DOHH2 (cell line): ENCODE measurements at regions not wholly inside any gene's neighbourhood (a gene's known extent, or its start where the extent isn't known, plus 50 kb on each side); places are given as distances from the start of the nearest gene placed in this dataset.

ENCODE experiments used
- H3F3A ChIP-seq: fragments of 200-600 bp; sonication (generic), shearing (Covaris generic); 2 replicates; pipeline ENCODE4 v1.6.0; 2016; ENCODE audit warnings: antibody characterized with exemption, mild to moderate bottlenecking; ENCODE audit not compliant: control insufficient read depth, insufficient read depth
- H3K27ac ChIP-seq: fragments of 200-600 bp; sonication (generic); 2 replicates; pipeline ENCODE4 v1.5.1; 2014; ENCODE audit warnings: low read depth, mild to moderate bottlenecking, low read length, moderate library complexity
- H3K27me3 ChIP-seq: fragments of 200-600 bp; sonication (generic); 2 replicates; pipeline ENCODE4 v1.6.1; 2014; ENCODE audit warnings: mild to moderate bottlenecking, low read length, mixed read lengths; ENCODE audit not compliant: control insufficient read depth
- H3K36me3 ChIP-seq: fragments of 200-600 bp; sonication (generic); 2 replicates; pipeline ENCODE4 v1.6.1; 2014; ENCODE audit warnings: mild to moderate bottlenecking, low read length, moderate library complexity, mixed read lengths; ENCODE audit not compliant: control insufficient read depth
- H3K4me1 ChIP-seq: fragments of 200-600 bp; sonication (generic); 2 replicates; pipeline ENCODE4 v1.6.1; 2014; ENCODE audit warnings: mild to moderate bottlenecking, low read length, mixed read lengths; ENCODE audit not compliant: control insufficient read depth
- H3K4me2 ChIP-seq: fragments of 200-600 bp; sonication (generic); 2 replicates; pipeline ENCODE4 v1.6.0; 2014; ENCODE audit warnings: mild to moderate bottlenecking, low read length, moderate library complexity
- H3K4me3 ChIP-seq: fragments of 200-600 bp; sonication (generic); 2 replicates; pipeline ENCODE4 v1.5.1; 2014; ENCODE audit warnings: mild to moderate bottlenecking, low read length, mixed read lengths
- H3K79me2 ChIP-seq: fragments of 200-600 bp; sonication (generic); 2 replicates; pipeline ENCODE4 v1.6.1; 2014; ENCODE audit warnings: mild to moderate bottlenecking, low read length, mixed read lengths; ENCODE audit not compliant: control insufficient read depth
- H3K9me2 ChIP-seq: fragments of 200-600 bp; sonication (generic); replicated peaks from 2 replicates; pipeline ENCODE4 v1.6.1; 2014; ENCODE audit warnings: mild to moderate bottlenecking, low read length, mixed read lengths; ENCODE audit not compliant: control insufficient read depth
- H3K9me3 ChIP-seq: fragments of 200-600 bp; sonication (generic); 2 replicates; pipeline ENCODE4 v1.6.1; 2014; ENCODE audit warnings: antibody characterized with exemption, low read length, mixed read lengths; ENCODE audit not compliant: control insufficient read depth, insufficient read depth
- H4K20me1 ChIP-seq: fragments of 200-600 bp; sonication (generic); 2 replicates; pipeline ENCODE4 v1.6.0; 2014; ENCODE audit warnings: low read depth, mild to moderate bottlenecking, antibody characterized with exemption, low read length, moderate library complexity; ENCODE audit not compliant: control insufficient read depth, insufficient read depth
- CTCF ChIP-seq: fragments of 200-600 bp; sonication (generic); IDR thresholded peaks from one replicate; pipeline ENCODE4 v1.5.1; 2014; ENCODE audit warnings: antibody characterized with exemption, mild to moderate bottlenecking, low read depth, low read length; ENCODE audit not compliant: poor library complexity, severe bottlenecking
- EZH2phosphoT487 ChIP-seq: fragments of 200-600 bp; sonication (generic); IDR thresholded peaks from 2 replicates; pipeline ENCODE4 v1.6.1; 2017; ENCODE audit warnings: borderline replicate concordance, mild to moderate bottlenecking, antibody characterized with exemption, low read length, moderate library complexity, mixed read lengths

DNA sequence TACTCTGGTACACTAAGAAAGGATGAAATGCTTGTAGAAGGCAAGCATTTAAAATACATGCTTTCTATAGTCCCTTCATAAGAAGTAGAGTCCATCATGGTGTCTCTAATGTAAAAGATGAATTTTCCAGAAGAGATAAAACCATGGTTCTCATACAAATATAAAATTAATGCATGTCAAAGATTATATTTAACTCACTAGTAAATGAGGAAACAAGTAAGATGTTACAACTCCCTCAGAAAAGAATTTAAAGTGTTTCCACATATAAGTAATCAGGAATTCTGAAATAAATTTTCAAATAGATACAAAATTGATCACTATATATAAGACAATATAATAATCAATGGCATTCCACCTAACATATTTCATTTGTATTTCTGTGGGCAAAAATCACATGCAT lies 570.3 kb upstream of the CCDC54 start:
- no peaks in the 10 kb centered on the region for H3K9me2 ChIP-seq
- no peaks in the 10 kb centered on the region for H3F3A ChIP-seq
- no peaks in the 10 kb centered on the region for H3K9me3 ChIP-seq
- H3K27ac ChIP-seq: no peak overlapping the region
- H3K4me2 ChIP-seq: no peak overlapping the region
- H3K79me2 ChIP-seq: no peaks in the 10 kb centered on the region
- no peak overlapping the region for H3K4me3 ChIP-seq
- no peaks in the 10 kb centered on the region for H3K4me1 ChIP-seq
- H3K36me3 ChIP-seq: no peaks in the 10 kb centered on the region
- TF ChIP-seq EZH2phosphoT487: no peak
- TF ChIP-seq CTCF: no peak
- no peaks in the 10 kb centered on the region for H4K20me1 ChIP-seq
- H3K27me3 ChIP-seq: no peaks in the 10 kb centered on the region

GRCh38 chr3:106809041-106809440 lies 568.2 kb upstream of the CCDC54 start:
- Histone ChIP-seq H3K9me2 (no peaks in the 10 kb centered on the region), H3K27me3 (no peaks in the 10 kb centered on the region), H3K27ac (no peak overlapping the region), H4K20me1 (no peaks in the 10 kb centered on the region), H3K4me2 (no peak overlapping the region), H3K4me1 (no peaks in the 10 kb centered on the region), H3K36me3 (no peaks in the 10 kb centered on the region), H3K9me3 (no peaks in the 10 kb centered on the region), H3F3A (no peaks in the 10 kb centered on the region), H3K4me3 (no peak overlapping the region), H3K79me2 (no peaks in the 10 kb centered on the region)
- no peak for TF ChIP-seq CTCF
- no peak for TF ChIP-seq EZH2phosphoT487

DNA sequence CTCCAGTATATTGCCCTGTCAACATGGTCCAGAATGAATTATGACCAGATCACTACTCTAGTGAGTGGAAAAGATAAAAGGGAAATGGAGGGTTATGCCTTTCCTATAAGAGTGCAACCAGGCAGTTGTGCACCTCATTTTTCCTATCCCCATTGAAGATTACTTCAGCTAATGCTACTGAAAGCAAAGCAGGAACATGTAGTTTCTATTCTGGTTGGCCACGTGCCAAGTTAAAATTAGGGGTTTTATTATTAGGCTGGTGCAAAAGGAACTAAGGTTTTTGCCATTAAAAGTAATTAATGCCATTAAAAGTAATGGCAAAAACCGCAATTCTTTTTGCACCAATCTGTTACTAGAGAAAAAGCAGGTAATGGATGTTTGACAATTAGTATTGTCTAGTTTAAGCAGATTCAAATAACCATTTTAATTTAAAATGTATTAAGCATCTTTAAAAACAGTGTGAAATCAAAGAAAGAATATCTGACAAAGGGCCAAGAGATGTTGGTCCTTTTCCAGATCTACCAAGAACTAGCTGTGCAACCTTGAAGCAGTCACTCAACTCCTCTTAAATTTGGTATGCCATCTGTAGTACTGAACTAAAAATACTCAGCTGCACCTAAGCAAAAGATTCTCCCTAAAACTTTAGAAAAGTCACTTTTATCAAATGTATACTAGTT lies 567.5 kb upstream of the CCDC54 start:
- Histone ChIP-seq H3K9me3 (no peaks in the 10 kb centered on the region), H3K9me2 (no peaks in the 10 kb centered on the region), H3F3A (no peaks in the 10 kb centered on the region), H3K79me2 (no peaks in the 10 kb centered on the region), H3K4me3 (no peak overlapping the region), H4K20me1 (no peaks in the 10 kb centered on the region), H3K4me1 (no peaks in the 10 kb centered on the region), H3K27ac (no peak overlapping the region), H3K4me2 (no peak overlapping the region), H3K27me3 (no peaks in the 10 kb centered on the region), H3K36me3 (no peaks in the 10 kb centered on the region)
- TF ChIP-seq CTCF (no peak), EZH2phosphoT487 (no peak)
